ENCODE measurements at regions not wholly inside any gene's neighbourhood (a gene's known extent, or its start where the extent isn't known, plus 50 kb on each side); places are given as distances from the start of the nearest gene placed in this dataset.

DNA sequence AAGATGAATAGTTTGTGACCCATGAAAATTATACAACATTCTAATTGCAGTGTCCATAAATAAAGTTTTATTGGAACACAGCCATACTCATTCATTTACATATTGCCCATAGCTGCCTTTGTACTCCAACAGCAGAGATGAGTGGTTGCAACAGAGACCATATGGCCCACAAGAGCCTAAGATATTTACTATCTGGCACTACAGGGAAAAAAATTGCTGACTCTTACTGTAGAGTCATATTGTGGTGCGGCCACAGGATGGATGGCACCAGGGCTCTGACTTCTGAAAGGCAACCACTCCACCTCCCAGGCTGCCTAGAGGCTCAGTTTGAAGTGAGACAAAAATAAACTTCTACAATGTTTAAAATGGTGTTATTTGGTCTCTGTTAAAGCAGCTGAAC is 404.0 kb upstream of the ATP5MC3 start:
- Mint-ChIP-seq H3K27ac (no peak overlapping the region), H3K27me3 (ENCODE audit: low read depth) (no peaks in the 10 kb centered on the region), H3K4me3 (no peak overlapping the region), H3K4me1 (peaks cover 3% of the 10 kb centered on the region), H3K36me3 (ENCODE audit: low read depth) (no peaks in the 10 kb centered on the region), H3K9me3 (no peaks in the 10 kb centered on the region)
- TF ChIP-seq, protein P1, sequence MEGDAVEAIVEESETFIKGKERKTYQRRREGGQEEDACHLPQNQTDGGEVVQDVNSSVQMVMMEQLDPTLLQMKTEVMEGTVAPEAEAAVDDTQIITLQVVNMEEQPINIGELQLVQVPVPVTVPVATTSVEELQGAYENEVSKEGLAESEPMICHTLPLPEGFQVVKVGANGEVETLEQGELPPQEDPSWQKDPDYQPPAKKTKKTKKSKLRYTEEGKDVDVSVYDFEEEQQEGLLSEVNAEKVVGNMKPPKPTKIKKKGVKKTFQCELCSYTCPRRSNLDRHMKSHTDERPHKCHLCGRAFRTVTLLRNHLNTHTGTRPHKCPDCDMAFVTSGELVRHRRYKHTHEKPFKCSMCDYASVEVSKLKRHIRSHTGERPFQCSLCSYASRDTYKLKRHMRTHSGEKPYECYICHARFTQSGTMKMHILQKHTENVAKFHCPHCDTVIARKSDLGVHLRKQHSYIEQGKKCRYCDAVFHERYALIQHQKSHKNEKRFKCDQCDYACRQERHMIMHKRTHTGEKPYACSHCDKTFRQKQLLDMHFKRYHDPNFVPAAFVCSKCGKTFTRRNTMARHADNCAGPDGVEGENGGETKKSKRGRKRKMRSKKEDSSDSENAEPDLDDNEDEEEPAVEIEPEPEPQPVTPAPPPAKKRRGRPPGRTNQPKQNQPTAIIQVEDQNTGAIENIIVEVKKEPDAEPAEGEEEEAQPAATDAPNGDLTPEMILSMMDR (IDR thresholded peaks at IDR 0.05; ENCODE audit: unreplicated experiment in 3 of 3), result no peak

DNA sequence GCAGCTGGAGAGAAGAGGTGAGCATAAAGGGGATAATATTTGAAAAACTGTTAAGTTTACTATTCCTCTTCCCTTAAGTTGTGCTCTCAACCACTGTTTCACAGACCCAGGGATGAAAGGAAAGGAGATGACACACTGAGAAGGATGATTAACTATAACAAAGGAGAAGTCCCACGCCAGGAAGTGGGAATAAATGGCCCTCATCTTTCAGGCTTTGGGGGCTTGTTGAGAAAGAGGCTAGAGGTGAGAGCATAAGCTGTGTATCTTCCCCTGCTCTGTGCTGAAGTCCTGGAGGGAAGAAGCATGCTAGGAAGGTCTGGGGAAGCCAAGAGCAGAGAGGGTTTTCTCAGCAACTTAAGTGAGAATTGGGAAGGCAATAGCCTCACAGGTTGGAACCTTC is 399.1 kb upstream of the ATP5MC3 start:
- Mint-ChIP-seq H3K9me3 (no peaks in the 10 kb centered on the region), H3K4me3 (no peak overlapping the region), H3K27me3 (ENCODE audit: low read depth) (no peaks in the 10 kb centered on the region), H3K27ac (no peak overlapping the region), H3K36me3 (ENCODE audit: low read depth) (no peaks in the 10 kb centered on the region), H3K4me1 (peaks cover 22% of the 10 kb centered on the region)
- TF ChIP-seq, protein P1 (IDR thresholded peaks at IDR 0.05; ENCODE audit: unreplicated experiment in 3 of 3), result no peak

DNA sequence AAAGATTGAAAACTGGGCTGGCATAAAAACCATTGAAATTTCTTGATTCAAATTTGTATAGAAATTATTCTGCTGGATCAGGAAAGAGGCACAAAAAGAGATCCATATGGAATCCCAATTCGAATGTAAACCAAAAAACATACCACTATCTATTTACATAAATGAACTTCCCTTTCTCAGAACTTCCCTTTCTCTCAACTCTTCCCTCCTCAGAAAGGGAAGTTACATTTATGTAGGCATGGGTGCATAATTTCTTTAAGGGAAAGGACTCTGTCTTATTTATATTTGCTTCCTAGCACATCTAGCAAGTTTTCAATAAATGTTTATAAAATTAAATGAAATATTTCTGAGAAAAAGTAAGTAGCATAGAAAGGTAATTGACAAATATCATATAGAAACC is 398.1 kb upstream of the ATP5MC3 start:
- TF ChIP-seq, protein P1 (IDR thresholded peaks at IDR 0.05; ENCODE audit: unreplicated experiment in 3 of 3), result no peak
- peaks cover 22% of the 10 kb centered on the region for H3K4me1 Mint-ChIP-seq
- H3K36me3 Mint-ChIP-seq (ENCODE audit: low read depth), result no peaks in the 10 kb centered on the region
- H3K27me3 Mint-ChIP-seq (ENCODE audit: low read depth), result no peaks in the 10 kb centered on the region
- no peaks in the 10 kb centered on the region for H3K9me3 Mint-ChIP-seq
- no peak overlapping the region for H3K27ac Mint-ChIP-seq
- H3K4me3 Mint-ChIP-seq, result no peak overlapping the region

DNA sequence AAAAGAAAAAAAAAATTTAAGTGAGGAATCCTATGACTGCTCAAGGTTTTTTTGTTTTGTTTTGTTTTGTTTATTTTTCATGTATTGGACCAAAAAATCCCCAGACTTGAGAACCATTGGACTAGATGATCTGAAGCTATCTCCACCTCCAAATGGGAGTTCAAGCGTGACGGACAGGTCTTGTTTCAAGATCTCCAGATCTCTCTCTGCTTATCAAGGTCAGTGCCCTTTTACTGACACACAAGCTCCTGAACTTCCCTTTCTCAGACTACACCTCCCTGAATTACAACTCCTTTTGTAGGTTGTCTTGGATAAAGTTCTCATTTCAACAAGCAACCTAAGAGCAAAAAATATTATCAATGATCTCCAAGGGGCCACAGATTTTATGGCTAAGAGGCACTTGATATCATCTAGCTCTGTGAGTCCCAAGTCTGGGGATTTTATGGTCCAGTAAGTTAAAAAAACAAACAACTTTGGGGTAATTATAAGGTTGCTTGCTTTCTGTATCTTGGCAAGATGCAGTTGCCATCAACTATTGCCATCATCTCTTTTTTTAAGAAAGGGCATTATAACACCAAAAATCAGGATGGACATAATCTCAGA is 396.0 kb upstream of the ATP5MC3 start:
- no peaks in the 10 kb centered on the region for H3K9me3 Mint-ChIP-seq
- peak overlapping the region in 1 of 3 experiments; percentile 43 for H3K27ac Mint-ChIP-seq
- no peak overlapping the region for H3K4me3 Mint-ChIP-seq
- H3K27me3 Mint-ChIP-seq (ENCODE audit: low read depth), result peaks cover 3% of the 10 kb centered on the region
- H3K4me1 Mint-ChIP-seq, result peaks cover 22% of the 10 kb centered on the region
- no peaks in the 10 kb centered on the region for H3K36me3 Mint-ChIP-seq (ENCODE audit: low read depth)
- TF ChIP-seq, protein P1 (IDR thresholded peaks at IDR 0.05; ENCODE audit: unreplicated experiment in 3 of 3), result no peak

DNA sequence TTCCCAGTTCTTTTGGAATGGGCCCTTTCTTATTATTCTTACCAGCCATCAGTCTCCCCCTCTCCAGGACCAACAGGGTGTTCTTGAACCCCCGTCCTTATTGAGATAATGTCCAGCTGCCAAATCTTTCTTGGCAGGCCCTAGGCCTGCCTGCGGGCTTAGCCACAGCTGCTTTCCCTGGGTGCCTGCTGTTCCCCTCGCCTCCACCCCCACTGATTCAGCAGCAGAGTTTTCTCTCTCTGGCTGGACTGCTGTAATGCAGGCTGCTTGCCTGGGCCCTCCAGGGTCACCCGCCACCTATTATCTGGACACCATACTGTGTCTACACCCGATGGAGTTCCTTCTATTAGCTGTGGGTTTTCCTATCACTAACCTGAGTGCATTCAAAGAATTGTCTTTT is 395.4 kb upstream of the ATP5MC3 start:
- H3K27ac Mint-ChIP-seq, result peak overlapping the region in 1 of 3 experiments; percentile 43
- peaks cover 4% of the 10 kb centered on the region for H3K27me3 Mint-ChIP-seq (ENCODE audit: low read depth)
- H3K36me3 Mint-ChIP-seq (ENCODE audit: low read depth), result no peaks in the 10 kb centered on the region
- no peak overlapping the region for H3K4me3 Mint-ChIP-seq
- TF ChIP-seq, protein P1 (IDR thresholded peaks at IDR 0.05; ENCODE audit: unreplicated experiment in 3 of 3), result no peak
- no peaks in the 10 kb centered on the region for H3K9me3 Mint-ChIP-seq
- H3K4me1 Mint-ChIP-seq, result peaks cover 22% of the 10 kb centered on the region

DNA sequence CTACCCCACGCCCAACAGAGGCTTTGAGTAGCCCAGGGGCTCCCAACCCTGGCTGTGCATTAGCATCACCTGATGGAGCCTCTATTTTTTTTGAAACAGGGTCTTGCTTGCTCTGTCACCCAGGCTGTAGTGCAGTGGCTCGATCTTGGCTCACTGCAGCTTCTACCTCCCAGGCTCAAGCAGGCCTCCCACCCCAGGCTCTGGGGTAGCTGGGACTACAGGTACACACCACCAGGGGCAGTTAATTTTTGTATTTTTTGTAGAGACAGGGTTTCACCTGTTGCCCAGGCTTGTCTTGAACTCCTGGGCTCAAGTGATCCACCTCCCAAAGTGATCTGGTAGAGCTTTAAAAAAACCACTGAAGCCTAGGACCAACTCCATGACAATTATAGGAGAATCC is 394.8 kb upstream of the ATP5MC3 start:
- TF ChIP-seq, protein P1 (IDR thresholded peaks at IDR 0.05; ENCODE audit: unreplicated experiment in 3 of 3), result no peak
- Mint-ChIP-seq H3K9me3 (no peaks in the 10 kb centered on the region), H3K27me3 (ENCODE audit: low read depth) (peaks cover 4% of the 10 kb centered on the region), H3K27ac (no peak overlapping the region), H3K4me1 (peaks cover 22% of the 10 kb centered on the region), H3K4me3 (no peak overlapping the region), H3K36me3 (ENCODE audit: low read depth) (no peaks in the 10 kb centered on the region)

All from nephron (organoid).